Lower lobe of right lung (tissue), 2 donors: ENCODE measurements at regions not wholly inside any gene's neighbourhood (a gene's known extent, or its start where the extent isn't known, plus 50 kb on each side); places are given as distances from the start of the nearest gene placed in this dataset.

Experiments
- ATAC-seq, 2 donors: fragments of 200-7000 bp; cut with Tn5 transposase; one replicate each; pipeline ENCODE4 v1.9.1; 2020 to 2022; ENCODE audit warnings: mild to moderate bottlenecking in 2 of 2, moderate library complexity in 2 of 2
- DNase-seq: peaks from one replicate; pipeline ENCODE4 v3.0.0-alpha.2; 2020
- H3K27ac ChIP-seq: fragments of 200-600 bp; one replicate; pipeline ENCODE4 v1.8.0; 2022
- H3K27me3 ChIP-seq: fragments of 200-600 bp; one replicate; pipeline ENCODE4 v1.8.0; 2022; ENCODE audit warnings: low read depth
- H3K36me3 ChIP-seq: fragments of 200-600 bp; one replicate; pipeline ENCODE4 v1.8.0; 2022; ENCODE audit warnings: mild to moderate bottlenecking
- H3K4me1 ChIP-seq: fragments of 200-600 bp; one replicate; pipeline ENCODE4 v1.8.0; 2022
- H3K4me3 ChIP-seq: fragments of 200-600 bp; one replicate; pipeline ENCODE4 v1.8.0; 2022; ENCODE audit warnings: mild to moderate bottlenecking
- H3K9me3 ChIP-seq: fragments of 200-600 bp; one replicate; pipeline ENCODE4 v1.8.0; 2022
- CTCF ChIP-seq: fragments of 200-600 bp; IDR thresholded peaks from one replicate; pipeline ENCODE4 v1.8.0; 2022; ENCODE audit warnings: antibody characterized with exemption, mild to moderate bottlenecking
- intact Hi-C: fragments of 100-400 bp; cut with DNase I; formaldehyde crosslinking; loops from one replicate; pipeline ENCODE4 v1.11.0; 2022
- donor health status: DM: no; HTN: yes; CAD: no; lungs with severe emphysema.

- Histone ChIP-seq H3K27me3 (no peaks in the 10 kb centered on the region), H3K27ac (no peak overlapping the region), H3K9me3 (no peaks in the 10 kb centered on the region), H3K4me1 (peaks cover 5% of the 10 kb centered on the region), H3K36me3 (no peaks in the 10 kb centered on the region), H3K4me3 (no peak overlapping the region)
- ATAC-seq (no peak), DNase-seq (no peak)
- TF ChIP-seq CTCF = no peak
- intact Hi-C loops = no loop called here
Observed at GRCh38 chr4:153090181-153090580, 114.1 kb upstream of the TRIM2 start.

GRCh38 chr4:153090670-153091385 lies 113.4 kb upstream of the TRIM2 start:
- TF ChIP-seq CTCF = no peak
- Histone ChIP-seq H3K9me3 (no peaks in the 10 kb centered on the region), H3K27ac (no peak overlapping the region), H3K4me3 (no peak overlapping the region), H3K4me1 (no peaks in the 10 kb centered on the region), H3K27me3 (no peaks in the 10 kb centered on the region), H3K36me3 (no peaks in the 10 kb centered on the region)
- no peak for ATAC-seq
- intact Hi-C loops = no loop called here
- no peak for DNase-seq

- H3K27me3 ChIP-seq = no peaks in the 10 kb centered on the region
- no peaks in the 10 kb centered on the region for H3K9me3 ChIP-seq
- no peaks in the 10 kb centered on the region for H3K36me3 ChIP-seq
- intact Hi-C loops = no loop called here
- no peaks in the 10 kb centered on the region for H3K4me1 ChIP-seq
- ATAC-seq (no peak), DNase-seq (no peak)
- TF ChIP-seq CTCF = no peak
- no peak overlapping the region for H3K27ac ChIP-seq
- H3K4me3 ChIP-seq = no peak overlapping the region
Observed at GRCh38 chr4:153093396-153093795, 110.8 kb upstream of the TRIM2 start.

GRCh38 chr4:153093802-153094201 lies 110.4 kb upstream of the TRIM2 start:
- intact Hi-C loops = no loop called here
- no peak for DNase-seq
- Histone ChIP-seq H3K36me3 (no peaks in the 10 kb centered on the region), H3K9me3 (no peaks in the 10 kb centered on the region), H3K27me3 (no peaks in the 10 kb centered on the region), H3K4me3 (no peak overlapping the region), H3K27ac (no peak overlapping the region), H3K4me1 (no peaks in the 10 kb centered on the region)
- TF ChIP-seq CTCF = no peak
- no peak for ATAC-seq

- Histone ChIP-seq H3K27ac (no peak overlapping the region), H3K4me1 (no peaks in the 10 kb centered on the region), H3K9me3 (no peaks in the 10 kb centered on the region), H3K36me3 (no peaks in the 10 kb centered on the region), H3K4me3 (no peak overlapping the region), H3K27me3 (no peaks in the 10 kb centered on the region)
- no peak for TF ChIP-seq CTCF
- DNase-seq (no peak), ATAC-seq (no peak)
- intact Hi-C loops = no loop called here
Observed at GRCh38 chr4:153094435-153094834, 109.8 kb upstream of the TRIM2 start.
